Right renal cortex interstitium (tissue), 3 donors: ENCODE measurements at regions not wholly inside any gene's neighbourhood (a gene's known extent, or its start where the extent isn't known, plus 50 kb on each side); places are given as distances from the start of the nearest gene placed in this dataset.
"Not testable (repeated sequence)": the region's sequence is repeated elsewhere in the genome, so short reads cannot be mapped to it uniquely, and the experiment has no call there.

Experiments
- DNase-seq, 3 donors: peaks; one replicate each; pipeline ENCODE4 v3.0.0-alpha.2; 2013; ENCODE audit warnings: low read depth in 3 of 3, low spot score in 2 of 3

DNA sequence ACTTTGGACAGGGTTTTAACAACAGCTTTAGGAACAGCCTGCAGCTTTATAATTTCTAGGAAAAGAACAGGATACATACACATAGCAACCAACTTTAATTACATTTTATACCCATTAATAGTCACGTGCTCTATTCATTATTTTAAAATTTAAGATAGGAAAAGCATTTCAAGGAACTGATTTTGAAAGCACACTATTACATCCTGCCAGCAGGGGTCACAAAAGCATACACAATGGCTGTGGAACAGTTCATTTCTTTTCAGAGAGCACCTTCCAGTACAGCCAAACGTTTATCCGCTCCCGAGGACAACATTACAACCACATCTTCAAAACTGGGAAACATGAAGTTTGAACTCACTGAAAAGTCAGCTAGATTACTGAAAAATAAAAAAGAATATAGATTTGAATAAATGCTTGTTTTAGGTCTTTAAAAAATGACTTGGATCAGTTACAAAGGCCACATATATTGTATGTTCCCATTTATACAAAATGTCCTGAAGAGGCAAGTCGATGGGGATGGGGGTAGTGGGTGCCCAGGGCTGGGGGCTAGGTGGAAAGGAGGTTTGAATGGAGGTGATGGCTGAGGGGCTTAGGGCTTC lies 104.6 kb upstream of the EXOC2 start:
- peak in 2 of 3 donors; percentile 36 to 60 for DNase-seq

DNA sequence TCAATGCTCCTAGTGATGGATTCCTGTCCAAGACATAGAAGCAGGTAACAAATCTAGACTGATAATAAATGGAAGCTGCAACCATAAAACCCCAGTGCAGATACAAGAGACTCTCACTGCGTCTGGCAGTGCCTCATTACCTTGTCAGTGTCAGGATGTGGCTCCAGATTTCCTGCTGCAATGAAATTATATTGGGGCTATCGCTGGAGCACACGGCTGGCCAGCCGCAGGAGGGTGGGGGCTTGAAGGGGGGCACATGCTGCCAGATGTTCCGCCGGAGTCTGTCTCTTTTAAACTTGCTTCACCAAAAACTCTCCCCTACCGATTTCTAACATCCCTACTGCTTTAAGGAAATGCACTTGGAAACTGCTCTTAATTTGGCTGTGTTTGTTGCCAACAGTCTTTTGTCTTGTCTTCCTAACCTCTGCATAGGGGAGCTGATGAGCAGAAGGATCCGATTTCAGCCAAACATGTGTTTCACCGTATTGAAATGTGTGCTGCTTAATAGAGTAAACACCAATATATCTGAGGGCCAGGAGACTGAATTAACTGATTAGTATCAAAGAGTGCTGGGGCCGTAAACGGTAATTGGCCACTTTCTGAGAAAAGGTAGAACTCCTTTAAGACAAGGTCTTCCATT lies 102.2 kb upstream of the EXOC2 start:
- no peak for DNase-seq

DNA sequence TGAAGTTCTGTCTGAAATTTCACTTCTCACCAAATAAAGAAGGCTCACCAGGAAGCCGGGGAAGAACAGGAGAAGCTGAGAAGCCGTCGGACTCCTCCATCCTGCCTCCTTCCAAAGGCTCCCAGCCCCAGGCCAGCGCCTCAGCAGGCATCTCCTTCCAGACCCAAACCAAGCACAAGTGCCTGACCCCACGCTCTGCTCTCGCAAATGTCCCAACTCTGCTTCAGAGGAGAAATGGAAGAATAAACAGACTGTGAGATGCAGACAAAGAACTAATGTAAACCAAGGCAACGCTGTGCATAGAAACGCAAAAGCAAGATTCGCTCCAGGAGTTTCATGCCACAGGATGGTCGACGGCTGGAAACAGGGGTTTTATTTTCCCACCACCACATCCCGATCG lies 100.3 kb upstream of the EXOC2 start:
- no peak for DNase-seq

DNA sequence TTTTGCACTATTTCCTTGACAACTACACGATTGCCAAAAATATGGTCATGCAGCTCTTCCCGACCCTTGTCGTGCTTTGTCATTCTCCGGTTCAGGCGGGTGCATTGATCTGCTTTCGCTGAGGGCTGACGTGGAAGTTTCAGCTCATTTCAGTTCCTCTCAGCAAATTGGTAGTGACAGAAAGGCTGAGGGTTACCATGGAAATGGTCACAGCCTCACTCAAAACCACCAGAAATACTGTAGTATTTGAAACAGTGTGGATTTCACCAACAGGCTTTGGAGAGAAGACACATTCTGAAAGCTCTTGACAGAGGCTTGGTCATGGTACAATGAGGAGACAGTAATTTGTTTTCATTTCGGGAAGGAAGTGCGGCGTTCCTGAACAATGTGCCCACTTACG lies 99.7 kb upstream of the EXOC2 start:
- DNase-seq, result no peak

DNA sequence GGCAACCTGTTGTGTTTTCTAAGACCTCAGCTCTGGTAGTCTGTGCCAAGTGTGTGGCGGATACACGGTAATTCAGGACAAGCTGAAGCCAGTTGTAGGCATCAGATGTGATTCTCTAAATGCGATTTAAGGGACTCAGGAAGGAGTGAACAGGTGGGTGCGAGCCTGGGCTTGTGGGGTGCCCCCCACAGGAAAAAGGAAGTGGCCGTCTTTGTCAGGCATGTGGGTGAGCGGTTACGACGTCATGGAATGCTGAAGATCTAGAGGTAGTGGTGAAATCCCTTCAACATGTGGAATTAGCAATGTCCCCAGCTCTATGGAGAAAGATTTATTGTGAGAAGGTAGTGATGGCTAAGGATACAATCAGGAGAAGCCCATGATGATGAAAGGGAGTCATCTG lies 95.1 kb upstream of the EXOC2 start:
- DNase-seq, result no peak

DNA sequence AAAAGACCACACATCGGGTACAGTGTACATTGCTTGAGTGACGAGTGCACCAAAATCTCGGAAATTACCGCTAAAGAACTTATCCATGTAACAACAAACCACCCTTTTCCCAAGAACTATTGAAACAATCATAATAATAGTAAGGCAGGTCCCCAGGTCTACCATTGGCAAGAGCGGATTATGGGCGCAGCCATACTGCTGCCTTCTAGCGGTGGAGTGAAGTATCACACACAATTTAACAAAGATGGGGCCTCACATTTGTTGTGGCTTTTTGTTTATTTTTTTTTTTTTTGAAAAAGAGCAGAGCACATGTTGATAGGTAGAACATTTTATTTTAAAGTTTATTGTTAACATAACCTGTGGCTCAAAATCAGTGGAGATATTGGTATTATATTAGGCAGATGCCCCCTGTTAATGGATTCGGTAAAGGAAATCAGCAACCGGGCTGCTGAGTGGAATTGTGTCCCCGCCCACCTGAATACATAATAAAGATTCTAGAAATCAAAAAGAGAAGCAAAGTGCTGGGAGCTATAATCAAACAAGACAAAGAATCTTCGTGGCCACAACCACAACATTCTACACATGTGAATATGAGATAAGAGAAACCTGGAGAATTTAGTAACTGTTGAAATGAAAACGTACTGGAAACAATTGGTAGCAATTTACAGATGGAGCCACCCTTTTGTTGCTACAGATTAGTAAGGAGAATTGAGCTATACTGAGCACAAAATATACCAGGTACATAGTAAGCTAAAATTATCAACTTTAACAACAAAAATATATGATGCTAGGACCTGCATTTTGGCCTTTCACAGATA lies 94.2 kb upstream of the EXOC2 start:
- DNase-seq, result no peak

DNA sequence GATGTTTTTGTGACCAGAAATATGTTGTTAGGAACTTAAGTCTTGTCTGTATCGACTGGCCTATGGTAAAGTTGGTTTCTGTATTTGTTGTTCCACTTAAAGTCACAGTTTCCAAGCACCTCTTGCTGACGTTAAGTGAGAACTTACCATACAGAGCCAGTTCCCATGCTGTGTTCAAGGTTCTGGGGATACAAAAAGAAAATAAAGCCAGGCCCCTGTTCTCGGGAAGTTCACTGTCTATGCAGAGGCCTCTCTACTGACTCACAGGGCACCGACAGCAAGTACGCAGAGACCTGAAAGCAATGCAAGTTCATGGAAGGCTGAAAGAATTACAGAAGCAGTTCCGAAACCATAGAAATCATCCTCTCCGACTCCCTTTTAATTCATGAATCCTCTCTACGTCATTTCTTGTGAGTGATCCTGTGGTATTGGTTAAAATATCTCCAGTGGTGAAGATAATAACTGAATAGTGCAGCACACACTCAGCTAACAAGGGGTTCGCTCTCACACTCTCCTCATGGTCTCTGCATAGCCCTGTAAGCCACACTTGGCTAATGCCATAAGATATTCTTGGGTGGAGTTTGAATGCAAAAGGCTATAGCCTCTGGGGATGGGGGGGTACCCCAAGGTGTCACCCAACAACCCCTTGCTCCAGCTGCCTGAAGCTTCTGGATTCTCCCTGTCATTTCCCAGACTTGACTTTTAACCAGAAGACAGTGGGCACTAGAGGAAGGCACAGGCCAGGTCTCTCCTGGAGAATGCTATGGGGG lies 91.2 kb upstream of the EXOC2 start:
- no peak for DNase-seq

DNA sequence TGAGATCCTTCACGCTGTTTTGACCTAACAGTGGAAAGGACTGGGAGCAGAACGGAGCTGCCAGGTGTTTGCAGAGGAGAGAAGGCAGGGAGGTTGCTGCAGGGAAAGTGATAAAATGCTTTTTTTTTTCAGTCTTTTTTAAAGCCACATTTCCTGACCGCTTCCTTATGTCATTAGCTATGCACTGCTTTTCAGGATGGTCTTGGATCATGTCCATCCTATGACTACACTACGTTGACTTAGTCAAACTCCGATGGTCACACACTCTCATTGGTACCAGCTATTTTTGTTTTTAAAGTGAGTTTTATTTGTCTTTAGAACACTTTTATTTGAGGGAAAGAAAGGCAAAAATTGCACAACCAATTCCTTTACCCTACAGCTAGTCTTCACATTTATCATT lies 89.2 kb upstream of the EXOC2 start:
- DNase-seq, result no peak

DNA sequence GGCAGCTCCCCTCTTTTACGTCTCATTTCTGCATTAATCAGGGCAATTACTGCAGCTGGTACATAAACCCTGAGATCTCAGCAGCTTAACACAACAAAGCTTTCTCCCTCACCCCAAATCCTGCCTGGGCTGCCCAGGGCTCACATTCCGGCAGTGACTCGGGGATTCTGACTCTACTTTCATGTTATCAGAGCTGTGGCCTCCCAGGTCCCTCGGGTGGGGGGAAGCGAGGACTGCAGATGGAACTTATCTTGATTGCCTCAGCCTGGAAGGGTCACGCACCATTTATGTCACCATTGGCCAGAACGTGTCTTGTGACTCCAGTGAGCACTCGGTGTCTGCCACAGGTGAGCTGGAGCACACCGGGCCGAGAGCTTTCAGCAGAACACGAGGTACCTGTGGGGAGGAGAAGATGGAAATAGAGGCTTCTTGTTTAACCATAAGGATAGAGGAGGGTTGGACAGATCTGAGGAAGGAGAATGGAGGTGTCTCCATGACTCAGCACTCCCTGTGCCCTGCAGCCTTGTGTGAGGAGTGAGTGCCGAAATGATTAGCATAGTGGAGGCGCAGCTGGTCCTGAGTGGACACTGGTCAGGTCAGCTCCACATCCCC lies 88.5 kb upstream of the EXOC2 start:
- DNase-seq, result no peak

DNA sequence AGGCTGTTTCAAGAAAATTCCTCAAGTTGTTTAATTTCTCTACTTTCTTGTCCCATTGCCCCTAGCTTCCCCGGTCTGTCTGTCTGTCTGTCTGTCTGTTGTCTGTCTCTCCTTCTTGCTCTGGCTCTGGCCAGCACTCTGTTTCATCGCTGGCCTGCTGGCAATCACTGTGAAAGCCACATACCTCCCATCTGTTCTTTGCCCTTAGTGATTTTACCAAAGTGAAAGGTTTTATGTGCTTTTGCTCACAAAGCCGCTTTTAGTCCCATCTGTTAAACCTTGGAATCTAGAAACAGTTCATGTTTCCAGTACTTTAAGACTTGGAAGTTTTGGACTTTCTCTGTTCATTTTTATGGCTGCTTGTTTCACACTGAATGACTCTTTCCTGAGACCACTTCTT lies 87.8 kb upstream of the EXOC2 start:
- no peak for DNase-seq

DNA sequence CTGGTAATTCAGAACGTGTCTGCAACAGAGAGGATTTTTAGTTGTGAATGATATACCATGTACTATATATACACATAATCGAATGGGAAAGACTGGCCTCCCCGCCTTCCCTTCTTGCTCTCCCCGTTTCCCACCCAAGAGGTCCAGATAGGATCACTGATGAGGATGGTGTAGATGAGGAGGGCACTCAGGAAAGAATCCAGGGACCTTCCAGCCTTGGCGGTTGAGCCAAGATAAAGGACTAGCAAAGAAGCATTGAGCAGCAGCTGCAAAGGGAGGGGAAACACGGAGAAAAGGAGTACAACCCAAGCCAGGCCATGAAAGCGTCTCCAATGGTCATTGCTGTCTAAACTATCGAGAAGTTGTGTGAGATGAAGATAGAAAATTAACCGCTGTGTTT lies 84.0 kb upstream of the EXOC2 start:
- DNase-seq, result no peak

DNA sequence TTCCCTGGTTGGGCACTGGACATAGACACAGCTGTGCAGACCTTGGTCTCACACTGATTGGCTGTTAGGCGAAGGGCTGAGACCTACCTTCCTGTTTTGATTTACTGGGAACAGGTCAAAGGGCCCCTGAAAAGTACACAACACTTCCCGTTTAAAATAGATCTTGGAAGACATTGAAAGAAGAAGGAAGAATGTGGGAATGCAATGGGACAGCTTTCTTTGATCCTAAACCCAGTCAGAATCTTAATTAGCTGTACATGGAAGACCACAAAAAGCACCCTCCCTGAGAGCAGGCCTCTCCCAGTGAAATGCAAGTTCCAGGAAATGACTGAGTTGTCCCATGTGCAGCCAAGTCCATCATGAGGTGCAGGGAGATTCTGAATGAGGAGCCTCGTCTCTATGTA lies 83.6 kb upstream of the EXOC2 start:
- no peak for DNase-seq

DNA sequence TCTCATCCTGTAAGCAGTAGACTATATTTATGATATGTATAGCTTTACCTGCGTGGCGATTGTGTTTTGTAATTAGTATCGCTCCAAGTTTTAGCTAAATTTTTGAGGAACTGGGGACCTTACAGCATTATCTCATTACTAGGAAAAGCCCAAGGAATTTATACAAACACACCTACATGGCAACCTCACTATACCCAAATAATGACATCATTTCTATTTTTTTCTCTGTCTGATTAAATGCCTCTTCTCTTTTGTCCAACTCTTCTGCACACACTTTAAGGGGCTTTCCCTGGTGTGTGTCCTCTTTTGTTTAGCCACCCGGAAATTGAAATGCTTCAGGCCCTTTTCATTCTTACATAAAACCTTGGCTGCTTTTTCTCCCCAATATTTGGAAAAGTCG lies 82.9 kb upstream of the EXOC2 start:
- no peak for DNase-seq

DNA sequence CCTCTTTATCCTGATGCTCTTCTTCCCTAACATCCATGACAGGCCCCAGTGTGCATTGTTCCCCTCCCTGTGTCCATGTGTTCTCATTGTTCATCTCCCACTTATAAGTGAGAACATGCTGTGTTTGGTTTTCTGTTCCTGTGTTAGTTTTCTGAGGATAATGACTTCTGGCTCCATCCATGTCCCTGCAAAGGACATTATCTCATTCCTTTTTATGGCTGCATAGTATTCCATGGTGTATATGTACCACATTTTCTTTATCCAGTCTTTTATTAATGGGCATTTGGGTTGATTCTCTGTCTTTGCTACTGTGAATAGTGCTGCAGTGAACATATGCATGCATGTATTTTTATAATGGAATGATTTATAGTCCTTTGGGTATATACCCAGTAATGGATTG lies 78.7 kb upstream of the EXOC2 start:
- not testable (repeated sequence) for DNase-seq

DNA sequence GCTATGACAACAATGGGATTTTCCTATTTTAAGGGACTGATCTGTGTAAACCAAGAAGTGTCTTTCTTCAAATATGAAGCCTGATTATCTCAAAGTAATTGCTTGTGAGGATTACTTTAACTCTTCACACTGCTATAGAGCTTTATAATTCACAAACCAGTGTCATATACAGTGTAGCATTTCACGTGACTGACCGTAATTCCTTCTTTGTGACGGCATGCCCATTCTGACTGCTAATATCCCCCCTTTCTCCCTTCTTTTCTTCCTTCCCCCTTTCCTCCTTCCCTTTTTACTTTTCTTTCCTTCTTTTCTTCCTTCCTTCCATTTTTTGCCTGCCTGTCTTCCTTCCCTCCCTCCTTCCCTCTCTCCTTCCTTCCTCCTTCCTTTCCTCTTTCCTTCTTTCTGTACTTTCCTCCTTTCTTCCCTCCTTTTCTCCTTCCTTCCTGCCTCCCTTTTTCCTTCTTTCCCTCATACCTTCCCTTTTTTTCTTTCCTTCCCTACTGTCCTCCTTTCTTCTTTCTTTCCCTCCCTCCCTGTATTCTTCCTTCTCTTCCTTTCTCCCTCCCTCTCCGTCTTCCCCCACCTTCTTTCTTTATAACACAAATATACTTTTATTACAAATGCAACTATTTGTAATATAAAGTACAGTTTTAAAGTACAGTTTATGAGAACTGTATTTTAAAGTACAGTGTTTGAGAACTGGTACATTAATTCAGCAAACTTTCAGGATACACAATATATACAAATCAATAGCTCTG lies 75.0 kb upstream of the EXOC2 start:
- DNase-seq, result no peak

DNA sequence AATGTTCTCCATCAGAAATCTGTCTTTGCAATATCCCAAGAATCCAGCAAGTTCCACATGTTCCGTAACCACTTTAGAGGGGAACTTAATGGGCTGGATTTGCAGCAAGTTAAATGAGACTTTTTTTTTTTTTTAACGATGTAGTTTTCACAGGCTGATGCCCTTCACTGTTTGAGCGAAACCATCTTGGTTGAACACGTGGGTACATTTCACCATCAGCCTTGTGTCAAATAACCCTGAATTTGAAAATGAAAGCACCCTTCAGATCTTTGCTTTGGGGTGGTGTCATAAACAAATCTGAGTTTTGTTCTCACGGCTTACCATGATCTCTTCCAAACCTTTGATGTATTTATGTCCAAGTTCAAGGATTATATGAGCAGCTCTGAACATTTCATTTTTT lies 73.7 kb upstream of the EXOC2 start:
- DNase-seq, result no peak

DNA sequence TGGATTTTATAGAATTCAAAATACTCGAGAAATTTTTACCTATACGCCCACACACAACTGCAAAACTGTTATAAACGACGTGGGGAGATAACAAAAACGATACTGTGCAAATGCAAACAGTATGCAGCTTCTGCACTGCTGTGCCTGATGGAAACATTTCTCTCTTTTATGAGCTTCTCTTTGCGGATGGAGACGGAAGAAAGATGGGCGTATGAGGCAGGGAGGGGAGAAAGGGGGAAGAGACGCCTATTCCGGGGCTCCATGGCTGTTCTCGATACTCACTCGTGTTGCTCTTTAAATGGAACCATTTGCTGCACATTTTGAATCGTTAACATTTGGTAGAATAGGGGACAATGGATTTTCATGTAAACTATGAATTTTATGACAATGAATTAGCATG lies 69.1 kb upstream of the EXOC2 start:
- DNase-seq, result no peak

DNA sequence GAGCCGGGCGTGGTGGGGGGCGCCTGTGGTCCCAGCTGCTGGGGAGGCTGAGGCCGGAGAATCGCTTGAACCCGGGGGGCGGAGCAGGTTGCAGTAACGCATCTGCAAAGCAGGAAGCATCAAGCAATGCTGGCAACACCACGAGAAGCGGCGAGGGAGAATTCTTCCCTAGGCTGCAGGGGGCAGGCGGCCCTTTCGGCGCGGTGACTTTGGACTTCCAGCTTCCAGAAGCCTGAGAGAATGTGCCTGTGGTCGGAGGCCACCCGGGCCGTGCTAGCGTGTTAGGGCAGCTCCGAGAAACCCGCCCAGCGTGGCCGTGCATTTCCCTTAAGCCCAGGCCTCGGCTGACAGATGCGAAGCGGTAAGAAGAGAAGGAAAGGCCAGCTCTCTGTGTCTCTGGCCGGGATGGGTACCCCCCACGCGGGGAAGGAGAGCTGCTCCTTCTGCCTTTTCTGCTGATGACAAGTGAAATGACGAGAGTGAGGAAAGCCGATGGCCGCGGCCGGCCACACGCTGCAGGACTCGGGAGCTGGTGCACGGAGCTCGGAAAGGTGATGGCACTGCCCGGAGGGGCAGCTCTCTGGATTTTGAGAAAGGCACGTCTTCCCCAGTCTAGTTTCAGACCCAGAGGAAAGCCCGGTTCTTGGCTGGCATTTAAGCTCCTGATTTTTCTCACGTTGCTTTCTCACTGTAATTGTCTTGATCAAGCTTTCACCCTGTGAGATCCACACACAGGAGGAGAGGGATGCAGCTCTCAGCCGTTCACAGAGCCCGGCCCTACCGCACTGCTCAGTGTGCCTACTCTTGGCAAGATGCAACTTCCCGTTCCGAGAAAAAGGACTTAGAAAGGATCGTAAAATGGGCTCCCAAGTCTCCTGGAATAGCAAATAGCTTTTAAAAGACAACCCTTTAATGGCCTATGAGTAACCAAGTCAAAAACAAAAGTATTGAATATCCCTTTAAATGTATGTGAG lies 68.3 kb upstream of the EXOC2 start:
- no peak for DNase-seq

DNA sequence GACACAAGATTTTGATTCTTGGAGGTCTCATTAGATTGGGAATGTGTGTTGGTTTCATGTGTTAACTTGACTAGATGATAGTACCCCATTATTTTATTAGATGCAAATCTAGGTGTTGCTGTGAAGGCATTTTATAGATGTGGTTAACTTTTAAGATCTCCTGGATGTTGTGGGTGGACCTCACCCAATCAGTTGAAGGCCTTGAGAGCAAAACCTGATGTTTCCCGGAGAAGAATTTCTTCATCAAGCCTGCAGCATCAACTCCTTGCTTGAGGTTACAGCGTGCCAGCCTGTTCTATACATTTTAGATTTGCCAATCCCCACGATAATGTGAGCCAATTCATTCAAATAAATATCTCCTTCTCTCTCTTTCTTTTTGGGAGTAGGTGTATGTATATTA lies 66.8 kb upstream of the EXOC2 start:
- no peak for DNase-seq
